Caco-2 (cell line): ENCODE measurements at regions not wholly inside any gene's neighbourhood (a gene's known extent, or its start where the extent isn't known, plus 50 kb on each side); places are given as distances from the start of the nearest gene placed in this dataset.

Experiments used
- BruUV-seq: library from RNA; stranded (reverse); fragments of 400-500 nt; replicated peaks from 2 replicates; lab custom pipeline; 2021; lab: Mats Ljungman, UMichigan
- CTCF ChIA-PET: fragments of 300-600 bp; sonication (Branson Sonifier 250); formaldehyde crosslinking; loops from one replicate; lab custom pipeline; 2022; ENCODE audit warnings: antibody characterized with exemption; lab: Charles Lee
- POLR2A ChIA-PET: fragments of 300-600 bp; sonication (Branson Sonifier 250); formaldehyde crosslinking; loops from one replicate; lab custom pipeline; 2022; ENCODE audit warnings: antibody characterized with exemption; lab: Charles Lee
- DNase-seq, 2 experiments: peaks; one replicate each; pipeline versions ENCODE4 v3.0.0 to v3.0.0-alpha.2; 2020 to 2022
- H3K27me3 ChIP-seq: replicated peaks from 2 replicates; pipeline ENCODE4 v1.6.0; 2011; ENCODE audit warnings: low read length; ENCODE audit not compliant: control insufficient read depth, insufficient read depth
- H3K36me3 ChIP-seq: 2 replicates; pipeline ENCODE4 v1.5.1; 2011; ENCODE audit warnings: low read length; ENCODE audit not compliant: control insufficient read depth, insufficient read depth
- H3K4me1 ChIP-seq: fragments of 250-450 bp; sonication (Bioruptor Pico); 2 replicates; pipeline ENCODE4 v1.5.1; 2020; ENCODE audit warnings: mild to moderate bottlenecking
- H3K4me3 ChIP-seq: 2 replicates; pipeline ENCODE4 v1.5.1; 2011; ENCODE audit warnings: low read depth, mild to moderate bottlenecking, control low read depth, low read length
- H3K9me3 ChIP-seq: fragments of 250-450 bp; sonication (Bioruptor Pico); 2 replicates; pipeline ENCODE4 v1.5.1; 2020; ENCODE audit warnings: mild to moderate bottlenecking, moderate library complexity
- H3K27ac Mint-ChIP-seq: one replicate; pipeline ENCODE4 v1.8.0; 2022; ENCODE audit warnings: mixed read lengths; ENCODE audit not compliant: unreplicated experiment
- H3K27me3 Mint-ChIP-seq: one replicate; pipeline ENCODE4 v1.8.0; 2022; ENCODE audit warnings: mixed read lengths; ENCODE audit not compliant: insufficient read depth, unreplicated experiment
- H3K36me3 Mint-ChIP-seq: one replicate; pipeline ENCODE4 v1.8.0; 2022; ENCODE audit warnings: mild to moderate bottlenecking, mixed read lengths; ENCODE audit not compliant: insufficient read depth, unreplicated experiment
- H3K4me1 Mint-ChIP-seq: one replicate; pipeline ENCODE4 v1.8.0; 2022; ENCODE audit warnings: low read depth, mixed read lengths; ENCODE audit not compliant: unreplicated experiment
- H3K4me3 Mint-ChIP-seq: one replicate; pipeline ENCODE4 v1.8.0; 2022; ENCODE audit warnings: mild to moderate bottlenecking, moderate library complexity, mixed read lengths; ENCODE audit not compliant: unreplicated experiment
- H3K9me3 Mint-ChIP-seq: one replicate; pipeline ENCODE4 v1.8.0; 2022; ENCODE audit warnings: mixed read lengths; ENCODE audit not compliant: unreplicated experiment
- CTCF ChIP-seq, 2 experiments: fragments of 200-600 bp in 1 of 2; IDR thresholded peaks; 1 replicate in 1 of 2; 2 replicates in 1 of 2; pipeline versions ENCODE4 v1.5.1 to v1.8.0; 2011 to 2022; ENCODE audit warnings: antibody characterized with exemption in 1 of 2, control low read depth in 1 of 2, inconsistent platforms in 1 of 2, low read depth in 1 of 2, low read length in 1 of 2, mild to moderate bottlenecking in 1 of 2, moderate library complexity in 1 of 2; ENCODE audit not compliant: insufficient read depth in 1 of 2, severe bottlenecking in 1 of 2, unreplicated experiment in 1 of 2
- intact Hi-C: fragments of 100-400 bp; cut with micrococcal nuclease; formaldehyde crosslinking; loops from one replicate; pipeline ENCODE4 v1.10.0; 2022; ENCODE audit not compliant: unreplicated experiment

- peak in 1 of 2 experiments; percentile 5 for DNase-seq
- Mint-ChIP-seq H3K4me3 (no peak overlapping the region), H3K4me1 (peaks cover 35% of the 10 kb centered on the region), H3K36me3 (no peaks in the 10 kb centered on the region), H3K27me3 (no peaks in the 10 kb centered on the region), H3K27ac (no peak overlapping the region), H3K9me3 (no peaks in the 10 kb centered on the region)
- intact Hi-C loops = no loop called here
- H3K27me3 ChIP-seq = no peaks in the 10 kb centered on the region
- no TSS peak for BruUV-seq
- H3K9me3 ChIP-seq = no peaks in the 10 kb centered on the region
- H3K4me1 ChIP-seq = peaks cover 49% of the 10 kb centered on the region
- H3K4me3 ChIP-seq = no peak overlapping the region
- POLR2A ChIA-PET = no interaction called here
- CTCF ChIA-PET = no interaction called here
- no peaks in the 10 kb centered on the region for H3K36me3 ChIP-seq
- no peak for TF ChIP-seq CTCF (IDR thresholded peaks at IDR 0.05; ENCODE audit: insufficient read depth in 1 of 2, low read depth in 1 of 2, low read length in 1 of 2, severe bottlenecking in 1 of 2, unreplicated experiment in 1 of 2)
Observed at GRCh38 chr2:43007901-43008300, 215.5 kb upstream of the HAAO start.

- H3K9me3 Mint-ChIP-seq = no peaks in the 10 kb centered on the region
- H3K27me3 Mint-ChIP-seq = no peaks in the 10 kb centered on the region
- POLR2A ChIA-PET = no interaction called here
Observed at GRCh38 chr2:43006834-43007543, 214.6 kb upstream of the HAAO start.

More at GRCh38 chr2:43006834-43007543, 214.6 kb upstream of the HAAO start:
- no peak for TF ChIP-seq CTCF (IDR thresholded peaks at IDR 0.05; ENCODE audit: insufficient read depth in 1 of 2, low read depth in 1 of 2, low read length in 1 of 2, severe bottlenecking in 1 of 2, unreplicated experiment in 1 of 2)
- Histone ChIP-seq H3K27me3 (no peaks in the 10 kb centered on the region), H3K4me3 (no peak overlapping the region), H3K36me3 (peaks cover 2% of the 10 kb centered on the region; the same call in 1 of the 2 replicates), H3K9me3 (no peaks in the 10 kb centered on the region), H3K4me1 (peaks cover 49% of the 10 kb centered on the region)
- Mint-ChIP-seq H3K4me3 (no peak overlapping the region), H3K36me3 (peaks cover 2% of the 10 kb centered on the region), H3K4me1 (peaks cover 38% of the 10 kb centered on the region), H3K27ac (peak overlapping the region; percentile 84)
- intact Hi-C loops = no loop called here
- no TSS peak for BruUV-seq
- CTCF ChIA-PET = interaction anchor here (0.5 kb wide), 1 partner anchor 15 kb away, joined by 3 read pairs; no protein-coding TSS in a partner anchor
- peak in 1 of 2 experiments; percentile 35 for DNase-seq
